Tongue (tissue), 1 donor: ENCODE measurements at regions not wholly inside any gene's neighbourhood (a gene's known extent, or its start where the extent isn't known, plus 50 kb on each side); places are given as distances from the start of the nearest gene placed in this dataset.
A peak's percentile ranks its signal among the peaks of the same experiment; 100 is the strongest.

Experiments
- DNase-seq: peaks from one replicate; pipeline ENCODE4 v3.0.0-alpha.2; 2015

DNA sequence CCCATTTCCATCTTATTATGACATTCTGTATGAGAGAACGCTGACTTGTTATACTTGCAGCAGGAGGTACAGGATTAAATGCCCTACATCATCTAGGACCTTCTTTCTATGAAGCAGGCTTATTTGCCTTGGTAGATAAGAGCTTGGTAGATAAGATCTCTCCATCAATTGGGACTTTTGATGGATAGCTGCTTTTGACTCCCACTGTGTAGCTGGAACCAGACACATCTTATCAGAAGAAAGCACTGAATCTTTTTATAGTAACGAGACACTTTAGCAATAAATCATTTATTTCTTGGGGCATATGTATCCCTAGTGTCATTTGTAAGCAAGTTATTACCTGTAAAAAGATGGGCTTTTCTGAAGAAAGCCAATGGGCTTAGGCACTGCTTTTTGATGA lies 613.9 kb downstream of the TECRL start:
- no peak for DNase-seq

DNA sequence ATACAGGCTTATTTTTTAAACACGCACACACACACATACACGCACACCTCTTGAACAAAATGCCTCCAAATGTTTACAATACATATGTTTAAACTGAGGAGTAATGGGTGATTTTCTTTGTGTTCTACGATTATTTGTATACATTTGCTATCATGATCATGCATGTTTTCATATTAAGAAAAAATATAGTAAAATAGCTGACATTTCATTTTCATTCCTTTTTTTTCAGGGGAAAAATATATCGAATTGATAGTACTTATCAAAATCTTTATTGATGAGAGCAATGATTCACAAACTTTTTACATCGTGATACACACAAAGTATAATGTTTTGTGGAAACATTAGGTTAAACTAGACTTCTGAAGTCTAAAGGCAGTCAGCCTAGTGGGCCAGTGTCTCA lies 618.9 kb downstream of the TECRL start:
- DNase-seq = no peak

DNA sequence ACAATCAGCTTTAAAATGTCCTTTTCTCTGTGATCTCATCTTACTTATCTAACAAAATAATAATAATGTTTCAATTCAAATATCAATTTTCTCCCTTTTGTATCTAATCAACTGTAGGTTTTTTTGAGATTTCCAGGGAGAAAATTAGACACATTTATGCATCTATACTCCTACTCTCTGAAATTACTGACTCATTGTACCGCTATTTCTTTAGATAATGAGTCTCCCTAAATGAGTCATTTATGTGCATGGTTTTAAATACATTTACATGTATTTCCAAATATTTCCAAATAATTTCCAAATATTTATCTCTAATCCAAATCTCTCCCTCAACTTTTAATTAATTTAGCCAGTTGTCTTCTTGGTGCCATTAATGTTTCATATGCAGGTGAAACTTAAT lies 621.0 kb downstream of the TECRL start:
- no peak for DNase-seq

DNA sequence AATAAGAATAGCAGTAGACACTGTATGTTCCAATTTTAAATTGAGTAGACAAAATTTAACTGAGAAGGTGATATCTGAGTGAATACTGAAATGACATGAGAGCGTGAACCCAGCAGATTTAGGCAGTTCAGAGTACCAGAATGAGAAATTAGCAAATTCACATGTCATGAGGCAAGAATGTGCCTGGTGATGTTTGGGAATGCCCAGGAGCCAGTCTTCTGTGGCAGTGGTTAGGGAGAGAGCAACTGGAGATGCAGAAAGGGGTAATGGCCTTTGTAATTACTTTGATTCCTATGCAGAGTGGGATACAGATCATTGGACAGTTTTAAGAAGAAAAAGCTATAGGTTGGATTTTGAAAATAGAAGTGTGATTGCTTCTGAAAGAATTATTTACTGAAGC lies 621.9 kb downstream of the TECRL start:
- no peak for DNase-seq

DNA sequence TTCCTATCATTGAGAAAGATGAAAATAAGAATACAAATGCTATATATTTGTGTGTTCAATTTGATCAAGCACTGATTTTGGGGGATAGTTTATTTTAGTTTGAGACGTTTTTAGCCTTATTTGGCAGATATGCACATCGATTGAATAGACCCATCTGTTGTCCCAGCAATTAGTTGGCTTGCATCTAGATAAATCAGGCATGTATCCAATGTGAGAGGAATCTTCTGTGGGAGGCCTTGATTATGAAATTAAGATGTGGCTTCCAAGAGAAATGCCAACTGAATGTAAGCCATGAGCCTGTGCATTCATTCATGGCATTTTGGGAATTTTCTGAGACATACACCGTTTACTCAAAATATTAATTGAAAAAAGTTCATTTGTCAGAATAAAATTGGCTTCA lies 623.1 kb downstream of the TECRL start:
- no peak for DNase-seq

DNA sequence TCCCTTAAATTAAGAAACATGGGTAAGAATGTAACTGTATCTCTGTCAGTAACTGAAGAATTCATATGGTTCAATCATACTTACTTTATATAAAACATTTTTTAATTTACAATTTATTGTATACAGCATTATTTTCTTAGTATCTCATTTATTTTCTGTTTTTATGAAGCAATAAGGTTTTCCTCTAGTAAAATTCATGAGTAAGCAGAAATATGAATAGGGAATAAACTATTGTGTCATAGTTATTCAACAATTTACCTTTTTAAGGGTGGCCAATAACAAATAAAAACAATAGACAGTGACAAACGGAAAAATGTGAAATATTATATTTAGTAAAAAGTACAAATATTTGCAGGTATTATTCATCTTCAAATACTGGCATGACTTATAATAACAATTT lies 624.4 kb downstream of the TECRL start:
- DNase-seq = no peak

DNA sequence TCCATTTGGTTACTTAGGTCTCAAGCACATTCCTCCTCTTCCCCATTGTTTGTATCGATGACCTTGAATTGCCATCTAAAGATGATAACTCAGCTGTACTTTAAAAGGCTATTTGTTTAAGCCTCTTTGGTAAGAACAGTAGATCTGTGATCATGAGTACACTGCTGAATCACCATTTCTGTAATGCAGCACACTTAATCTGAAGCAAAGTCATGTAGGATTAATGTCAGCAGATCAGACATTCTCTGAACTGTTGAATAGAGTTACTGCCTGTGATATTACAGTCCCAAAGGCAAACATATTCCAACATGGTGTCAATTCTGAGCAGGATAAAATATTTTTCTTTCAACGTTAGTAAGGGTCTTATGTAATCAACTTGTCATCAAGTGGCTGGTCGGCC lies 631.6 kb downstream of the TECRL start:
- DNase-seq = no peak

DNA sequence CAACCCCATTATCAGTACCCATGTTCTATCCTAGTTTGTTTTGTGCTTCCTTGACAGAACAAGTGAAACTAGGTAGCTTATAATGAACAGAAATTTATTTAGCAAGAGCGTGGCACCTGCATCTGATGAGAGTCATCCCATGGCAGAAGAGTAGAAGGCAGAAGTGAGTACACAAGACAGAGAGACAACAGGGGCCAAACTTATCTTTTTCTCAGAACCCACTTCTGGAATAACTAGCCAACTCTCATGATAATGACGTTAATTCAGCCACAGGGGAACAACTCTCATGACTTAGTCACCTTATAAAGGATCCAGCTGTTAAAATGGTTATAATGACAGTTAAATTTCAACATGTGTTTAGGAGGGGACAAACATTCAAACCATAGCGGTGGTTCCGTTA lies 644.9 kb downstream of the TECRL start:
- no peak for DNase-seq

DNA sequence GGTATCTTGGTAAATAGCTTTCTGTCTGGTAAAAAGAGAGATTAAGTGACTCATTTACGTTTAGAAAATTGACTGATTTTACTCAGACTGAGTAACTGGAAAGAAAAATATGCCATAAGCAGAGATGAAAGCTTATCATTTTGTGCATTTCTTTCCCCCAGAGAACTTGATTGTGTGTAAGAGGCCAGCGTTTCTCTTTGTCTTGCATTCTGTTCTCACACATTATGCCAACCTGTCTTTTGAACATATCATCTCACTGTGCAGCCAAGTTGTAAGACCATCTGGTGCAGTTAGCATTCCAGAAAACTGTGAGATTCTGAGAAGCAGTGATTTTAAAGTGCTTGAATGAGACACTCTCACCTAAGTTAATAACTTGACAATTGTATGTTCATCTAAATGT lies 651.3 kb downstream of the TECRL start:
- no peak for DNase-seq

DNA sequence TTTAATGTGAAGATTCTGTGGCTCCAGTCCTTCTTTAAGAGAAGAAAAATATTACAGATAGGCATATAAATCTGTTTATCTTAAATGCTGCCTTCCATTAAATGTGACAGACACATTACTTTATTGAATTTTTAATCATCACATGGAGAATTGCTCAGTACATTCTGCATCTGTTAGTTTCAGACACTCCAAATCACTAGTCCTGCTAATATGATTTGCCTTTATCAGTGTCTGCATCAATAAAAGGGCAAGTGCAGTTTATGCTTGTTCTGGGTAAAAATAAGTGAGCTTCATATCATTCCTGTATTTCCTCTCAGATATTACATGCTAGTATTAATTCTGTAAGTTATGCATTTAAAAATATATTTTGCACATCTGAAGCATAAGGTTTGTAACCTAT lies 666.4 kb downstream of the TECRL start:
- DNase-seq = no peak

DNA sequence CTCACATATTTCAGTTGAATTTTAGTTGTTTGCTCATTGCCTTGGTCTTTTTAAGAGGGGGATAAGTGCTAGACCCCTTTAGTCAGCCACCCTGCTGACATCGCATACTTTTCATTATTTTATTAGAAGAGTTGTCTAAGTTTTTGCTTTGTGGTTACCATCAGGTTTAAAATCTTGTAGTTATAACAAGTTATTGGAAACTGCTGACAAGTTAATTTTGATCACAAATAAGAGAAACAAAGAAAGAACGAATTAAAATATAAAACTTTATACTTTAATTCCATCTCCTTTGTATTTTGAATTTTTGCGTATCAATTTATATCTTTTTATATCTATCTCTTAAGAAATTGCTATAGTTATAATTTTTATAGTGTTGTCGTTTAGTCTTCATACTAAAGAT lies 679.7 kb downstream of the TECRL start:
- DNase-seq = no peak

DNA sequence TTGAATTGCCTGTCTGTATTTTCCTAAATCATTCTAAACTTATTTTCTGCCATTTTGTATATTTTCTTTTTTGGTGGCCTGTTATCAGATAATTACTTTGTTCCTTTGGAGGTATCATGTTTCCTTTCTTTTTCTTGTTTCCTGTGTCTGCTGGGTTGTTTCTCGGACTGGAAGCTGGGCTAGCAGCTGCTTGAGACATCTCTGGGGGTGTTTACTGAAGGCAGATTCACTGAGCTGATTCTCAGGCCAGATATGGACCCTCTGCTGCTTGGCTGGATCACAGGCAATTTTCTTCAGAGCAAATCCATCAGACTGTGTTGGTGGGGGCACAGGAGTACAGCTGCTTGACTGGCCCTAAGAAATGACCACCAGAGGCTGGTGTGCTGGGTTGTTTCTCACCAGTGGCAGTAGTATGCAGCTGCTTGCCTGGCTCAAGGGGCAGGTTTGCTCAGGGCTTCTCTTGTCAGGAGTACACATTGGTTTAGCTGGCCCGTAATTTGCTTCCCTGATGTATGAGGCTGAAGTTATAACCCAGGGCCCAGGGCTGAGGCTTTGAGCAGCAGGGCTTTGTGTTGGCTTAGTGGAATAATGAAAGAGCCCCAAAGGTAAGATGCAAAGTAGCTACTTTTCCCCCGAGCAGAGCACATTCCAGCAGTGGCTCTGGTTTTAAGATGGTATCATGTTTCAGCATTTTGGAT lies 680.6 kb downstream of the TECRL start:
- DNase-seq = peak; percentile 11

DNA sequence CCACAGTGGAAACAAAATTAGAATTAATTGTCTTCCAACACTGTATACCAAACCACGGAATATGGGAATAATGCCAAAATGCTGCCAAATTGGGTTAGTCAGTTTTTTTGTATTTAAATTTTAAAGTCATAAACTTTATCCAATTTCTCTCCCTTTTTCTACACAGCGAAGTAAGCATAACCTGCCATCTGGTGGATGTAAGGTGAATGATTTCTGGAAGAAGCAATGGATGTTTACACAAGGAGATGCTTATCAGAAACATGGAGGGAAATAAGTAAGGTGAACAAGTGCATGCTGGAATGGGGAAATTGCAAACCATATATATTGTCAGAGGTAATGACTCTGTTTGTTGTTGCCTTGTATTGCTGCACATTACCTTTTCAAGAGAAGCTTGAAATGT lies 691.9 kb downstream of the TECRL start:
- peak; percentile 31 for DNase-seq

DNA sequence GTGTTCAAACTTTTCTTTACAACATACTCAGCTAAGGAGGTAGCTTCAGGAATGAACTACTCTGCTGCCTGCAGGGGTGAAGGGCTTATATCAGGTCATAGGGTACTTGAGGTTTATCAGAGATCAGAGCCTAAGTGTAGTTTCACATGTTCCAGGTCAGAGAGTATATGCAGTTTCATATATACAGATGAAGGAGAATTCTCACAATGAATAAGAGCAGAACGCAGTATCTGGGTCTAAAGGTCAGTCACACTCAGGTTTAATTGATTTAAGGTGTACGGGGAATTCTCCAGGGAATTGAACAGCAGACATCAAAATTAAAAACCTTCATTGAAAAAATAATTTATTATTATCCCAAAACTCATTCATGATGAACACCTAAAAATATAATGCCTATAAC lies 700.6 kb downstream of the TECRL start:
- no peak for DNase-seq

DNA sequence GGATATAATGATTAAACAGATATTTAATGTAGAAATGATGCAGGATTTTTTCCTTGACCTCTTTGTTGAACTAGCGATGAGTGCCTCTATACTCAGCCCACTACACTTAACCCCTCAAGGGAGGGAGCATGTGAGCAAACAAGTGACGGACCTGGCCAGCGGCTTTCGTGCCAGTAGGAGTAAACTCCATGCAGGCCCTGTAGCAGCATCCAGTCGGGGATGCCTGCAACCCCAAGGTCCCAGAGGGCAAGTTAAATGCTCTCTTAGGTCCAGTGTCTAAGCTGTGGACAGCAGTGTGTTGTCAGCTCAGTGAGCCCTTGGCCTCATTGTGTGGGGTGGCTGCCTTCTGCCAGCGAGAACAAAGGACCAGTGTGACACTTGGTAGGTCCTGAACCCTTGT lies 708.7 kb downstream of the TECRL start:
- DNase-seq = no peak

DNA sequence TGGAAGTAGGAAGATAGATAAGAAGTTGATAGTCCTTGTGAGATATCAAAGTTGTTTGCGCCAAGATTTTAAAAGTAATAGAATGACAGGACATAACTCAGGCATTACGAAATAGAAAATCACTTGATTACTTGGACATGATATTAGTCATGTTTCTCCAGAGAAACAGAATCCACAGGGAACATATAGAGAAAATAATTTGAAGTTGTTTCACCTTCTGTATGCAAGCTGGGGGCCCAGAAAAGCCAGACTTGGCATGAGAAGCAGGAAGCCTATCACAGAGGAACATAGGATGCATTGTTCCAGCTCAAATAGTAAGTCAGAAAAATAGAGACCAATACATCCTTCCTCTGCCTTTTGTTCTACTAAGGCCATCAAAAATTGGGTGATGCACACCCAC lies 715.9 kb downstream of the TECRL start:
- DNase-seq = no peak

DNA sequence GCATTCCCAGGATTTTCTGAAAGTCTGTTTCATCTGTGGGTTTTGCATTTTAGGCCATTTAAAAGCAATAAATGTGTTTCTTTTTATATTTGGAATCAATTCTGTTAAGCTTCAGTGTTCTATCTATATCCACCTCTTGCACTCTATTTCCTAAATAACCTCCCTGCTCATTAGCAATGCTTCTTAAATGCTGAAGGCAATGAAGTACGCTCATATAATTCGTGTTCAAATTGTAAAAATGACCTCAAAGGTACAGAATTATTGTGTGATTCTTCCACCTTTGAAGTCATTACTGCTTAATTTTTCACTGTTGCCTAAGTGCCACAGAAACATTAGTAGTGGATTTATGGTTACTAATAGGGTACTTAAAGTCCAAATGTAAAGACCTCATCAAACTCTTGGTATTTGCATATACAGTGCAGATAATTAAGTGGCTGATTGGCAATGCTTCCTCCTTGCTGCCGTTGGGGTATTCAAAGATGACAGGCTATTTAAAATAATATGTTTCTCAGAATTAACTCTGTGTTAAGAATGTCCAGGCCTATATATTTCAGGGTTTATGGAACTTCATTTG lies 730.8 kb downstream of the TECRL start:
- no peak for DNase-seq

DNA sequence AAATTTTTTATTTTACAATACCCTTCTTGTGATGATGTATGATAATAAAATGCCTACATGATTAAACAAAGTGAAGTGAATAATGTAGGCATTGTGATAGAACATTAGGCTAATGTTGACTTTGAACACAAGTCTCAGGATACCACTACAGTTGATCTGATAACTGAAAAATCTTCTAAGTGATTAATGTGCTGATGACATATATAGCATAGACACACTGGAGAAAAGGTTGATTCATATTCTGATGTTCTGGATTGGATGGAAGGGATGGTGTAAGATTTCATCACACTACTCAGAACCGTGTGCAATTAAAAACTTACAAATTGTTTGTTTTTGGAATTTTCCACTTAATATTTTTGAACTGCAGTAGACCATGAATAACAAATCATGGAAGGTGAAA lies 738.5 kb downstream of the TECRL start:
- no peak for DNase-seq

DNA sequence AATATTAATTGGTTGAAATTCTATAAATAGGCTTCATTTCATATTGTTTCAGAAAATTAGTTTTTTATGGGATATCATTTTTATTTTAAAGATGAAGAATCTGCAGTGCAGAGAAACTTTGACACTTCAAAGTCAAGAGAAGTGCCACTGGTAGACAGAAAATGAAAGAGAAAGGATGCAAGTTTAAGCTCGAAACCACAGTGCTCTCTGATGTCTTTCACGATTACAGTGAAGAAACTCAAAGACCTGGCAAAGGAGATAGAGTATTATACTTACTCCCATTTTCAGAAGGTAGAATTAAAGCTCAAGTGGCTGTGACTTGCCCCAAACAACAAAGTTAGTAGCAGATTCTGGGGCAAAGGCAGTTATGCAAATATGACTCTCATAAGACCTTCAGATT lies 745.4 kb downstream of the TECRL start:
- no peak for DNase-seq

DNA sequence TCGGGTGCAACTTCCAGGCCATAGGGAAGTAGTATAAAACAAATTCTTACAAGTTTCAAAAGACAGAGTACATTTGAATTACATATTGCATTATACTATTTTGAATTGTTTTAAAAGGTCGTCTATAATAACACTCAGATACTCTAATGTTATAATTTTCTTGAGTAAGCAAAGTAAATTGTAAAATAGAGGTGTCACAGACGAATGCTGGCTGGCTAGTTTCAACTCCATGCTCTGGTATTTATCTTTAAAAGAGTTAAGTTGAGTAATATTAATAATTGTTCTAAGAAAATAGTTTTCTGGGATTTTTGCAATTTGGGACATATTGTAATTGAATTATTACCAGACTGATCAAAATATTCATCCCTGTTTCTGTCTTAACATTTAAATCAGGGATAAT lies 764.9 kb downstream of the TECRL start:
- no peak for DNase-seq

DNA sequence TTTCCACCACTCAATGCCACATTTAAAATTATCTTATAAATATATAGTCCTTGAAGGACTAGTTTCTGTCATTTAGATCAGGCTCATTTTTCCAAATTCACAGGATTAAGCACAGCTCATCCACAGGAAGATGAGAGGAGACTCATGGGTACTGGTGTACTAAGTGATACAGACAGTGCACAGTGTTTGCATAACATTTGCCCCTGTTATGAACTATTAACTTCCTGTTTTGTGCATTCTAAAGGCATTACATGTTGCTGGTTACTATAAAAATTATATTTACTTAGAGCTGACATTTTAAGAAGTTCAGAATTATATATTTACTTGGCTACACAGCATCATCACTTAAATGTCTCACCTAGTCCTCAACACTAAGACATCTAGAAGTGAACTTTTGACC lies 772.0 kb downstream of the TECRL start:
- no peak for DNase-seq

DNA sequence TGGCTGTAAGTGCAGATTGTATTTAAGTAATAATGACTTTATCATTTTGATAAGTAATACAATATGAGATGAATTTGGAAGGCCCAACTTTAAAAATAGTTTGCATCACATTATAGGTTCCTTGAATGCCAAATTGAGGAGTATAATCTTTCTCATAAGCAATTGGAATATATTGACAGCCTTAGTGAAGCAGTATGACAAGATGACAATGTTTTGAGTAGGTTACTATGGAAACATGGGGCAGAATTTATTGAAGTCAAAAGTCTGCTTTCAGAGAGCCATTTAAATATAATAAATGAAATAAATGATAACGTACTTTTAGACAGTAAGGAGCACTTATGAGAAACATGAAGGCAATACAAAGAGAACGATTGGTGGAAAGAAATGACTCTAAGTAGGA lies 776.4 kb downstream of the TECRL start:
- DNase-seq = no peak

DNA sequence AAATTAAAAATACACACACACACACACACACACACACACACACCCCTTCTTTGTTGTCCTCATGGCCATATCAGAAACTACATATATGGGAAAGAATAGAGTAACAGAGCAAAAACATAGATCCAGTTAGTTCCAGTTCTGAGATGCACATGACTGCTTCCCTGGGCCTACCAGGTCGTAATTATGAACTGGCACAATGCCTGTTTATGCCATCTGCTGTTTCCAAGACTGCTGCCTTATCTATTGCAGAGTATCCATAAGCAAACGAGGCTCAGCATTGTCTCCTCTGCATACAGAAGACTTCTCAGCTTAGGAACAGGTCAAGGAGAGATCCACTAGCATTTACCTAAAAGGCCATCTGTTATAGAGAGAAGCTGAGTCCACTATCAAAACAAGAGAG lies 789.0 kb downstream of the TECRL start:
- DNase-seq = peak; percentile 11

DNA sequence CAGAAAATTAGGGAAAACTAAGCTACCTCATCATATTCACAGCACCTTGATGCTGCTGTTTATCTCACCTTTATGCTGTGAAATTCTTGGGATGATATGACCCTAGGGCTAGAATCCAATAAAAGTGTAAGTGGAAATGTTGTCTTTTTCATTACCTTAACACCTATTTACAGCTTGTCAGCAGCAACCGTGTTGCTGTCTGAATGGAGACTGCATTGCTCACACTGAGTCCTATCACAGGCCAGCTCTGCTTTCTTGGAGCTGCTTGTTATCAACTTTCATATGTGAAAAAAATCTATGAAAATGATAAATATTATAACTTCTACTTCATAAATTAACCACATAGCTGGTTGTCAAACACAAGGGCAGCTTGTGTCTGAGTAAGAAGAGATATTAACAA lies 789.5 kb downstream of the TECRL start:
- DNase-seq = no peak
